UCSD-AML1 (cell line): ENCODE measurements at regions not wholly inside any gene's neighbourhood (a gene's known extent, or its start where the extent isn't known, plus 50 kb on each side); places are given as distances from the start of the nearest gene placed in this dataset.
"Not testable (repeated sequence)": the region's sequence is repeated elsewhere in the genome, so short reads cannot be mapped to it uniquely, and the experiment has no call there.

ENCODE experiments used
- DNase-seq: peaks from one replicate; lab custom pipeline; 2025; ENCODE audit not compliant: unreplicated experiment; lab: John Stamatoyannopoulos, UW

DNA sequence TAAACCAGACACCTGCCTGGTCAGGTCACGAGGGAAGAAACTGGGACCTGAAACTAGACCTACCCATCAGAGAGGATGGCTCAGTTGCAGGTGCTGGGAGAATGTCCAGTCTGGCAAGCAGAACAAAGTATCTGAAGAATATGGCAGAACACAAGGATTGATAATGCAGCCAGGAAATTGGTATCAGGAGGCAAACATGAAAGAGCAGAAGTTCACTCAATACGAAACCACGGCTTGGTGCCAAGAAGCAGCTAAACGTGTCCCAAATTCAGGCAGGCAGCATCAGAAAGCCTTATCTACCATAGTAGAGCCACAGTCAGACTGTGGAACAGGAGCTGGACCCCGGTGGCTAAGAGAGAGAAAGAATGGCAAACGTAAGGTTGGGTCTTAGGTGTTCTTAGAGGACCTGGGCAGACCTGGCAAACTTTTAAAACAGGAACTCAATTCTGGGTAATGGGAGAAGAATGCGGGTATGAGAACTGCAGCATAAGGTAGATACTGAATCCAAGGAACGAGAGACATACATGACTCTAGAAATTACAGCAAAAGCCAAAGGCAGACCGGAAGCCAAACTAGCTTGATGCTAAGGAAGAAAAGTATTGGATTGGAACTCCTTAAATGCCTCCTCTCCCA is 169.0 kb upstream of the NECTIN3 start:
- DNase-seq, result no peak

DNA sequence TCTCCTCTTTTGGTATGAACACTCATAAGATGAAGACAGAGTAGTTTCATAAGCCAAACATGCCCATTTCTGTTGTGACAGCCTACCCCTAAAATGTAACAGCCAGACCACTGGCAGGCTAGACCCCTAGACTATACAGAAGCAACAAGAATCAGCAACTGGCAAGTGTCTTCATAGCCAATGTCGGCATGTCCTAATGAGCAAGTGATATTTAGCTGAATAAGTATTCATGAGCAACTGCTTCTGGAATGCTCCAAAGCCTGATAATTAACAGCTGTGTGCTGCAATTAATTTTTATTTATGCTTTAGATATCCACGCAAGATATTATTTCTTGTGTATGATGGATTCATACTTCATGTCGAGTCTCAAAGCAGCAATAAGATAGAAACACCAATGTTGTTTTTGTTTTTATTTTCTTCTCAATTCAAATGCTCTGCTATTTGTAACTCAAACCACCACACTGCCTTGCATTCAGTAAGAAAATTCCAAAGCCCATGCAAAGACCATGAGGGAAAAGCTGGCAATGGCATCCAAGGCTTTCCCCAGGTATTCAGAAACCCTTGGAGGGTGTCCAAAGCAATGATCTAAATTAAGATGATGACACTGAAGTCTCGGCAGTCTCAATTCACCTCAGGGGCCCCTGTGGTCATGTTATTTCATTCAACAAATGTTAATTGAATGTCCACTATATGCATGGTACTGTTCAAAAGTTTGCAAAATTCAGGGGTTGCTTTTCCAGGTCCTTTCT is 167.7 kb upstream of the NECTIN3 start:
- DNase-seq, result no peak

DNA sequence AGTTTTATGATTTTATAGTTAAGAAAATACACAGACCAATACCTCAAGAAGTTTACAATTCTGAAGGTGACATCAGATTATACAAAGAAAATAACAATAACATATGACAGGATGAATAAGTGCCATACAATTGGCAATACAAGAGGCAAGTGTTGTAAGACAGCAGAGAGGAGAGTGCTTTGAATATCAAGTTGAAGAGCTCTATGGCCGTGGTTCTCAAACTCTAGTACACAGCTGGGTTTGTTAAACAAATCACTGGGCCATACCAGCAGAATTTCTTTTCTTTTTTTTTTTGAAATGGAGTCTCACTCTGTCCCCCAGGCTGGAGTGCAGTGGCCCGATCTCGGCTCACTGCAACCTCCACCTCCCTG is 167.1 kb upstream of the NECTIN3 start:
- no peak for DNase-seq

DNA sequence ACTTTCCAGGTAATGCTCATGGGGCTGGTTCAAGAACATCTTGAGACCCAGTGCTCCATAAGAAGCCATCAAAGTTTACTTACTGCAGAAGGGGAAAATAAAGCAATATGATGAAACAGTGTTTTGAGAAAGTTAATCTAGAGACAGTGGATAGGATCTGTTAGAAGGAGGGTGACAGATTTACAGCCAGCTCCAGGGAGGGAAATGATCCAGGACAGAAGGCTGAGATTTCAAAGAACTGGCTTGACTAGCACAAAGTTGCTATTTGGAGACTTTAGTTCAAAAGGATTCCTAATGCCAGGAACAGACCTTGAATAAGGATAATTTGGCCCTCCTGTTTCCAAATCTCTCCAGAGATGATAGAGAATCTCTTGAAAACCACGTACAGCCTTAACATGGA is 166.5 kb upstream of the NECTIN3 start:
- no peak for DNase-seq

DNA sequence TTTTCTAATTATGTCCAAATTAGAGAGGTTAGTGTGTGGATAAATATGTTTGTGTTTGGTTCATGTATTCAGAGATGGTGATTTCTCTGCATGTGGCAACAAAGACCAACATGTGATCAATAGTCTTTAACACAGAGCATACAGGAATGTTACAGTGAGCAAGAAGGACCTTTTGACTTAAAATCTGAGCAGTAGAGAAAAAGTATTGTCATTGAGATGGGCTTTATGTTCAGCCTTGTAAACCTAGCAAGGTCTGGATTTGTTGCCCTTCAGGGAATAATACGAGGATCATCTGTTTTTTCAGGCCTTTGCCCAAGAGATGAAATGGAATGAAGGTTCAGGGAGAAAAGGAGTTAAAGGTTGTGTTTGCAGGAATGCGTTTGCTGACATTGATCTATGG is 161.8 kb upstream of the NECTIN3 start:
- no peak for DNase-seq

DNA sequence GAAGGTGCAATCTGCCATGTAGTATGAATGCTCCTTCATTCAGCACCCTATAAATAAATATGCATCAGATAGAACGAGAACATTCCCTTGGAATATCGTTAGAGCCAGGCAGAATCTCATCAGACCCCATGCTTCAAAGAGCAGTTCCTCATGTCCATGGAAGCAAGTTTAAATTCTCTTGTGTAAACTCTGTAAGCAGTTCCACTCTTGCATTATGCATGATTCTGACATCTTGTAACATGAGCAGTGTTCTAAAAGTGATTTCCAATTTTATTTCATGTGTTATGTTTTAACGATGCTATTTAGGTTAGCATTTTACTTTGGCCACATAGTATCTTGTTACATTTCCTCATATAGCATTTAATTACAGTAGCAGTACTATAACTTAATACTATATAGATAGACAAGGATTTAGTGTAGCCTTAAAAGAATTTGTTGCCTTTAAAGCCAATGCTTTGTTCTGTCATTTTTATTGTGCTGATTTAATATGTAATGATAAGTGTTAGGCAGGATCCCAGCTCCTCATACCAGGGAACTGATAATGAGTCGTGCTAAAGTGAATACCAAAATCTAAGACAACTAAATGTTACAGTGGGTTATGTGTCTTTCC is 161.2 kb upstream of the NECTIN3 start:
- DNase-seq, result no peak

DNA sequence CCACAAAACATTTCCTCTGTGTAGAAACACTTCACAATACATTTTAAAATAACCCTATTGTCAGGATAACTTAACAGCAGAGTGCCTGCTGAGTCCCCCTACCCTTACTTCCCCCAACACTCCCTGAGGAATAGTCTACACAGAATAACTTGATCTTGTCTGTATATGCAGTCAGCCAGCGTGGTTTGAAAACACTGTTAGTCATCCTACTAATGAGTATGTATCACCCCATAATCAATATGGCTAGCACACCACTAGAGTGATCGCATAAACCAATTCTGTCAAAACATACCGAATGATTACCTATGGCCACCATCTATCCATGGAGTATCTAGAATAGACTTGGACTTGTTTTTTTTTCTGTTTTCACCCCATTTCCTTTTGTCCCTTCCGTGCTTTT is 152.7 kb upstream of the NECTIN3 start:
- DNase-seq, result no peak

DNA sequence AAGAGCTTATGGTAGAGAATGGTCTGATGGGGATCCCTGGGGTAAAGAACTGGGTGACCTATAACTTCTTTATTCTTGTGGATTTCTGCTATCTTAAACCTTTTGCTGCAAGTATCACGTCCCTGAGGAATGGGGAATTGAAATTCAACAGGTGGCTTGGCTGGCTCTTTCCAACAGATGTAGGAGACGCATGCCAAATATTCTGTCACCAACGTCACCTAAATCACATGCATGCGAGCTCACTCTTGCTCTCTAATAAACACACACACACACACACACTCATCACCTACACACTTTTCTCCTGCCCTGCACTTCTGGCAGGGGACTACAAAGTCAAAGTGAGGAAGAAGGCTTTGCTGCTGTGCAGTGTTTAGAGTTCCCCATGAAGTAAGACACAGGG is 145.8 kb upstream of the NECTIN3 start:
- DNase-seq, result no peak

DNA sequence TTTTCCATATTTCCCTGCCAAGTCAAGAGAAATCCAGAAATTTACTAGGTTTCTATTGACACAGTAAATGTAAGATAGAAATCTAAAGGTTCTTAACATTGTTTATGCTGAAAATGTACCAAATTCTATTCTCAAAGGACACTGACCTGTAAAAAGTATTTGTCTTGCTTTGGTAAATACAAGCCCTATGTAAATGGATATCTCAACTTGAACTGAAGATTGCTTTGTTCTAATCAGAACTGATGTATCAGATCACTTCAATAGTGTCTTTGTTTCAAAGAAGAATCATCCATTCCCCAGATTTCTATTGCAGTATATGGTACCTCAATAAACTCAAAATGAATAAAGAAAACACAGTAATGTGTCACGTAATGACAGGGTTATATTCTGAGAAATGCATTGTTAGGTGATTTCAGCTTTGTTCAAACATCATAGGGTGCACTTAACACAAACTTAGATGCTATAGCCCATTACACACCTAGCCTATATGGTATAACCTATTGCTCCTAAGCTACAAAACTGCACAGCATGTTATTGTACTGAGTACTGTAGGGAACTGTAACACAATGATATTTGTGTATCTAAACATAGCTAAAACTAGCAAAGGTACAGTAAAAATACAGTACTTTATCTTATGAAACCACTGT is 143.5 kb upstream of the NECTIN3 start:
- no peak for DNase-seq

DNA sequence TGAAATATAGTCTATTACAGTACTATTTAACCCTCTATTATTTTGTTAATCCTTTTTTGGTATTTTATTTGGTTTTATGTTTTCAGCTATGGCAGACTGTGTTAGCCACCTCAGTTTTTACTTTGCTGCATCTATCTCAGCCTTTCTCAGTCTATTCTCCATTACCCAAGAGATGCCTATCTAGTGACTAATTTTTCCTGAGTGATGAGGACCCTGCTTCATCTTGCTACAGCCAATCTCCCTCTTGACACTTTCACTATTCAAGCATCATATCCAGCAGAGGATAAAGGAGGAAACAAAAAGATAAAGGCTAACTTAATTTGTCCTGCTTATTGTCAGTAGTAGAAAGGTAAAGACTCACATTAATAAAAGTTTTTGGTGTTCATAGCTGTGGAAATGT is 141.8 kb upstream of the NECTIN3 start:
- DNase-seq, result no peak

DNA sequence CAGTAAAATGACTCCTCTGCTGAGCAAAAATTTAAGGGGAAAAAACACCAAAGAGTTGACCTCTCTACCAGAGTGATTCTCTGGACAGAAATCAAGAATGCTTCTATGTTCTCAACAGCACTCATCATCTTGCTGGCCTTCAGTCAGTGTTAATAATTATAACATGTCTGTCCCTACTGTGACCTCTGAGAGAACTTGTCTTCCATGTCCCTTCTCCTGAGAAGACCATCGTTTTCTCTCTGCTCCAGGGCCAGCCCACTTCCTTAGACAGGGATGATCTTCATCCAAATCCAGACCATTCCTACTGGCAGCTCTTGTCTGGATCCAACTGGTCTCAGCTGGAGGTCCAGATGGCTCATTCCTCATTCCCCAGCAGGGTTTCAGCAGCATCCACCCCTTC is 139.0 kb upstream of the NECTIN3 start:
- no peak for DNase-seq

DNA sequence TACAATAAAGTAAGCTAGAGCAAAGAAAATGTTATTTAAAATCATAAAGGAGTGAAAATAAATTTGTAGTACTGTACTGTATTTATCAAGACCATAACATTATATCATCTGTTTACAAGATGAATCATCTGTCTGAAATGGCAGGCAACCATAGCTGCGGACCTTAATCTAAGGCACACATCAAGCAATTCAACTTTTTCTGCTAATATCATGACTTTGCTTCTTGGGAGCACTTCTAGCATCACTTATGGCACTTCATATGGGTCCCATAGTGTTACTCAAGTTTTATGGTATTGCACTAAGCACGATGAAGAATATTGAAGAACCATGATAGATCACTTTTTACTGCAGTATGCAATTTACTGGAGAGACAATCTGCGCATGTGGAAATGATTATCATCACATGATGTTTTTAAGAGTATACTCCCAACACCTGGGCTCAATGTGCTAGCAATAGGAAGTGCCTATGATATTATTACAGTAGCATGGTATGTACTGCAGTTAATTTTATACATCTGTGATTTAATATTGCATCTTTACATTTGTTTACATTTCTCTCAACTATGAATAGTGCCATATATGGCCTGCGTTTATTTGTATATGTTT is 137.7 kb upstream of the NECTIN3 start:
- DNase-seq, result no peak

DNA sequence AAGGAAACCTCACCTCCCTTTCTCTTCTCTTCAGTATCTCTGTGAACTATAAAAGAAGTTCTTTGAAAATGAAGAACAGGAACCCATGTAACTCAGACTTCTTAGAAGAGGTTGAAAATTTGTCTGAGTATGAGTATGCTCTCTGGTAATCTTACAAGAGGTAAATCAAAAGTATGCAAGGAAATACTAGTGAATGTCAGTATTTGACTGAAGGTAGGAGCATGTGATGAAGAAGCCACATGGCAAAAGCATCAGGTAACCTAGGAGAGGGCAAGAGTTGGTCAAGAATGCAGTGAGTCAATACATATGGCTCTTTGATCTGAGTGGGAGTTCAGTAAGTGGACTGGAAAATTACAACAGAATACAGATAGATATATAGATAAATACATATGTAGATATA is 133.0 kb upstream of the NECTIN3 start:
- DNase-seq, result no peak

DNA sequence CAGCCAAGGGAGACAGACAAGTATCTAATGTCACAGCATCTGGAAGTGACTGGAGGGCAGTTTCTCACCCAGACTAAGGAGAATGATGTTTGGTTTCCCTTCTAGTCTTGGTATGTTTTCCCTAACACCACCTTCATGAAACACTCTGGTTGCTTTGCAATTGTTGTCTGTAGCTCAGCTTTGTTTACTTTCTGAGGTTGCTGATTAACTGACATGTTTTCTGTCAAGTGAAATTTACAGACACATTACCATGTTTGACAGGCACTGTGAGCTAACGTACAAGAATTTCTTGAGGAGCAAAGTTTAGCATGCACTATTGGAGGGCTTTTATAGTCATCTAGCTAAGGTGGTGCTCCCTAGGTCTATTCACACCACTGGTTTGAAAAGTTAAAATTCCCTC is 131.6 kb upstream of the NECTIN3 start:
- no peak for DNase-seq

DNA sequence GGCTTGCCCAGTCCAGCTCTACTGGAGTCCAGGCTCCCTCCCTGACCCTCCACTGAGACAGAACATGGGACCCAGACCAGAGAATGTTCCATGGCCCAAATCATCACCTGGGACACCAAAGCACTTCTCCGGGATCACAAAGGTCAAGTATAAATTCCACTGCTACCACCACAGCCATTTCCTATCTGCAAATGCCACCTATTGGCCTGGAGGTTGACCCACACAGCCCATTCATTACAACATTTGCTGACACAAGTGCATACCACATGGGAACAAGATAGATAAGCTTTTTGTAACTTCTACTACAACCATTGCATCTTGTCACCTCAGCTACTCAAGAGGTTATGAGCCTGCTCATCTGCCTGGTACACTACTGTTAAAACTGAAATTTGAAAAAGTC is 126.8 kb upstream of the NECTIN3 start:
- no peak for DNase-seq

DNA sequence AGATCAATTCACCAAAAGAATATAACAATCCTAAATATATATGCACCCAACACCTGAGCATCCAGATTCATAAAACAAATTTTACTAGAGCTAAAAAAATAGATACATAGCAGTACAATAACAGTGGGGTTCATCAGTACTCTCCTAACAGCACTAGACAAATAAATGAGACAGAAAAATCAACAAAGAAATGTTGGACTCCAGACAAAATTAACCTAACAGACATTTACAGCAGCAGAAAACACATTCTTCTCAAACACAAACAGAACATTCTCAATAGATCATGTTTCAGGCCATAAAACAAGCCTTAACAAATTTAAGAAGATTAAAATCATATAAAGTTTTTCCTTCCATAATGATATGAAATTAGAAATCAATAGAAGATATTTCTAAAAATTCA is 124.8 kb upstream of the NECTIN3 start:
- DNase-seq, result no peak

DNA sequence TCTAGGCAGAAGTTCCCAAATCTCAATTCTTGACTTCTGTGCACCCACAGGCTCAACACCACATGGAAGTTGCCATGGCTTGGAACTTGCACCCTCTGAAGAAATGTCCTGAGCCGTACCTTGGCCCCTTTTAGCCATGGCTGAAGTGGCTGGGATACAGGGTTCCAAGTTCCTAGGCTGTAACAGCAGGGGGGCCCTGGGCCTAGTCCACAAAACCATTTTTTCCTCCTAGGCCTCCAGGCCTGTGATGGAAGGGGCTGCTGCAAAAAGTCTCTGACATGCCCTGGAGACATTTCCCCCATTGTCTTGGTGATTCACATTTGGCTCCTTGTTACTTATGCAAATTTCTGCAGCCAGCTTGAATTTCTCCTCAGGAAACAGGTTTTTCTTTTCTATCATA is 122.4 kb upstream of the NECTIN3 start:
- not testable (repeated sequence) for DNase-seq

DNA sequence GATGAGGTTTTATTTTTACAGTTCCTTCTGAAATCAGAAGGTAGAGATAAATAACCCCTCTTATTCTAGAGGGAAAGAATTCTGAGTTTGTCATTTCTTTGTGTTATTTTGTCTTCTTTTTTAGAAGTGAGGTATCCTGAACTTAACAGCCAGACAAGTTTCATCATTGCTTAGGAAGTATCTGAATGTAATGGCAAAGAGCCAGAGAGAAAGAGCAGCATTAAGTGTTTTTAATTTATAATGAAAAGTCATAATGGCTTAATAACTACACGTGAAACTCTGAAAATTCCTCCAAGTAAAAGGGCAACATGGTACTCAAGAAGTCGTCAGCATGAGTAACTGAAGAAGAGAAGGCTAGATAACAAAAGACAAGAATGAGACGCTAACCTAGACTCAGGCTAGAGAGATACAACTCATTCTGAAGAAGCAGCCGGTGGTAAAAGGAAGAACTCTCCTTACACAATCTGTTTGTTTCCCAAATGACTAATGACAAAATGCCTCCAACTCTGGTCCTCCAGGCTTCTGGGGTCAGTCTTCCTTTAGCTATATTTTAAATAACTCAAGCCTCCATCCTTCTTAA is 116.2 kb upstream of the NECTIN3 start:
- DNase-seq, result no peak

DNA sequence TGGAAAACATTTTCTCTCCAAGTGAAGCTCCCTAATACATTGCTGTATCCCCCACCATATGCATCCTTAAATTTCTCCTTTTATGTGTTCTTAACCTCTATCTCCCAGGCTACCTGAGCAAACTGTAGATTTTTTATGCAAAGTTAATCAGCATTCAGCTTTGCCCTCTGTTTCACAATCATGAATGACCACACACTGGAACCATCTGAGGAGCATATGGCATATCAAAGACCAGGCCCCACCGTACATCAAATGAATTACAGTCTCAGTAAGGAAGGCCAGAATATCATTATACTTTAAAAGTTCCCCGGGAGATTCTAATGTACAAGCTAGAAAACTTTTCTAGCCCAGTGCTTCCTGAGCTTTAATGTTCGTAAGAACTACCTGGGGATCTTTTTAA is 115.5 kb upstream of the NECTIN3 start:
- DNase-seq, result no peak

DNA sequence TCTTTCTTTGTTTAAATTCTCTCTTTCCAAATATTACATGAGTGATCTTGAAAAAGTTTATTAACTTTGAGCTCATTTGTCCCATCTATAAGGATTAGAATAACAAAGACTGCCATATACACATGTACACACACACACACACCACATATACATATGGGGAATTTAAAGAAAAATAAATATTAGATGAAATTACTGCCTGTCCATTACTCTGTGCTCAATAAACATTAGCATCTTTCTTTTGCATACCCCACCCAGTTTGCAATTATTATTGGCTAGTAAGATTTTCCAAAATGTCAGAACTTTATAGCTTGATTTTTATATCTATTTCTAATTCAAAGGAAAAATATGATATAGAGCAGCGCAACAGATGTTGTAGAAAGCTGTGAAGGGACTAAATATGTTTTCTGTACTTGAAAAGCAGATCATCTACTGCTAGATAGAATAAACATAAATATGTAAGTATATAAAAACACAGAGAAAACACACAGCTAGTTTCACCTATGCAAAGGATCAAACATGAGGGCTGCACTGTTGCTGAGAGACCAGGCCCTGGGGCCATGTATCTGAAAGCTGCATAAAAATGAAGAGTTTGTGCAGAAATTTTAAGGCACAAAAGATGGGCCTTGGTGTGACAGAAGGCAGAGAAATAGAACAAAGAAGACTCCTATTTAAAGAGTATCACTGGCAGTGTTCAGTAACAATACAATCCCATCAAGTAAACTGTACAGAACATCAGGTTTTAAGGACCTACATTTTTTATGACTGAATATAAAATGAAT is 114.2 kb upstream of the NECTIN3 start:
- DNase-seq, result no peak
